Astrocyte (in vitro differentiated cells and primary cell): ENCODE measurements at regions not wholly inside any gene's neighbourhood (a gene's known extent, or its start where the extent isn't known, plus 50 kb on each side); places are given as distances from the start of the nearest gene placed in this dataset.

Experiments
- DNase-seq: peaks from one replicate; pipeline ENCODE4 v3.0.0-alpha.2; 2010; ENCODE audit warnings: low read depth
- FAIRE-seq: peaks from 2 replicates; lab custom pipeline; 2011; peaks lifted over from hg19 to GRCh38; lab: Jason Lieb, UNC
- H2AFZ ChIP-seq: 2 replicates; pipeline ENCODE4 v1.6.0; 2012; ENCODE audit warnings: low read depth, low read length, inconsistent platforms
- H3K27ac ChIP-seq: 2 replicates; pipeline ENCODE4 v1.5.1; 2011; ENCODE audit warnings: low read depth, low read length, inconsistent platforms
- H3K27me3 ChIP-seq: 2 replicates; pipeline ENCODE4 v1.6.0; 2011; ENCODE audit warnings: low read length, inconsistent platforms; ENCODE audit not compliant: insufficient read depth
- H3K36me3 ChIP-seq: 2 replicates; pipeline ENCODE4 v1.5.1; 2011; ENCODE audit warnings: low read length, inconsistent platforms; ENCODE audit not compliant: insufficient read depth
- H3K4me1 ChIP-seq: 2 replicates; pipeline ENCODE4 v1.5.1; 2011; ENCODE audit warnings: low read length, inconsistent platforms; ENCODE audit not compliant: insufficient read depth
- H3K4me2 ChIP-seq: 2 replicates; pipeline ENCODE4 v1.6.0; 2012; ENCODE audit warnings: low read length, inconsistent platforms
- H3K4me3 ChIP-seq: 2 replicates; pipeline ENCODE4 v1.5.1; 2011; ENCODE audit warnings: low read depth, mild to moderate bottlenecking, low read length, inconsistent platforms; ENCODE audit not compliant: insufficient read depth
- H3K79me2 ChIP-seq: 2 replicates; pipeline ENCODE4 v1.6.0; 2012; ENCODE audit warnings: mild to moderate bottlenecking, low read length, inconsistent platforms; ENCODE audit not compliant: insufficient read depth
- H3K9ac ChIP-seq: 2 replicates; pipeline ENCODE4 v1.6.0; 2012; ENCODE audit warnings: mild to moderate bottlenecking, low read length, inconsistent platforms
- H3K9me3 ChIP-seq: 2 replicates; pipeline ENCODE4 v1.5.1; 2012; ENCODE audit warnings: low read depth, mild to moderate bottlenecking, low read length, inconsistent platforms; ENCODE audit not compliant: insufficient read depth
- H4K20me1 ChIP-seq: 2 replicates; pipeline ENCODE4 v1.6.0; 2012; ENCODE audit warnings: low read length, inconsistent platforms; ENCODE audit not compliant: insufficient read depth
- H3K27ac Mint-ChIP-seq: one replicate; pipeline ENCODE4 v1.8.0; 2021; ENCODE audit warnings: mild to moderate bottlenecking, mixed read lengths; ENCODE audit not compliant: unreplicated experiment
- H3K27me3 Mint-ChIP-seq: one replicate; pipeline ENCODE4 v1.8.0; 2021; ENCODE audit warnings: low read depth, mixed read lengths; ENCODE audit not compliant: unreplicated experiment
- H3K36me3 Mint-ChIP-seq: one replicate; pipeline ENCODE4 v1.8.0; 2021; ENCODE audit warnings: low read depth, mixed read lengths; ENCODE audit not compliant: unreplicated experiment
- H3K4me1 Mint-ChIP-seq: one replicate; pipeline ENCODE4 v1.8.0; 2021; ENCODE audit warnings: low read depth, mixed read lengths; ENCODE audit not compliant: unreplicated experiment
- H3K4me3 Mint-ChIP-seq: one replicate; pipeline ENCODE4 v1.8.0; 2021; ENCODE audit warnings: mild to moderate bottlenecking, moderate library complexity, mixed read lengths; ENCODE audit not compliant: unreplicated experiment
- H3K9me3 Mint-ChIP-seq: one replicate; pipeline ENCODE4 v1.8.0; 2021; ENCODE audit warnings: mild to moderate bottlenecking, mixed read lengths; ENCODE audit not compliant: unreplicated experiment
- CTCF ChIP-seq: IDR thresholded peaks from 2 replicates; pipeline ENCODE4 v1.5.1; 2011; ENCODE audit warnings: low read depth, mild to moderate bottlenecking, inconsistent platforms, low read length, moderate library complexity; ENCODE audit not compliant: insufficient read depth
- EZH2 ChIP-seq: IDR thresholded peaks from 2 replicates; pipeline ENCODE4 v1.6.1; 2012; ENCODE audit warnings: mild to moderate bottlenecking, low read length, inconsistent platforms; ENCODE audit not compliant: insufficient read depth

- Mint-ChIP-seq H3K9me3 (peaks cover 8% of the 10 kb centered on the region), H3K27ac (no peak overlapping the region), H3K36me3 (no peaks in the 10 kb centered on the region), H3K4me3 (no peak overlapping the region), H3K27me3 (peaks cover 47% of the 10 kb centered on the region), H3K4me1 (peaks cover 4% of the 10 kb centered on the region)
- no peak overlapping the region for H3K9ac ChIP-seq
- no peak overlapping the region for H3K27ac ChIP-seq
- TF ChIP-seq EZH2 (no peak), CTCF (no peak)
- H3K4me1 ChIP-seq, result no peaks in the 10 kb centered on the region
- H4K20me1 ChIP-seq, result no peaks in the 10 kb centered on the region
- no peak for DNase-seq
- no peak overlapping the region for H3K4me2 ChIP-seq
- H3K36me3 ChIP-seq, result no peaks in the 10 kb centered on the region
- no peaks in the 10 kb centered on the region for H3K9me3 ChIP-seq
- no peak overlapping the region for H2AFZ ChIP-seq
- H3K4me3 ChIP-seq, result no peak overlapping the region
- H3K79me2 ChIP-seq, result no peaks in the 10 kb centered on the region
- no peaks in the 10 kb centered on the region for H3K27me3 ChIP-seq
- FAIRE-seq, result no peak
Observed at GRCh38 chr2:239825705-239825979, 199.5 kb downstream of the NDUFA10 start.

GRCh38 chr2:239824866-239825704, 200.1 kb downstream of the NDUFA10 start:
- peaks cover 8% of the 10 kb centered on the region for H3K9me3 Mint-ChIP-seq
- no peaks in the 10 kb centered on the region for H3K36me3 Mint-ChIP-seq
- no peak for DNase-seq
- Histone ChIP-seq H3K4me1 (no peaks in the 10 kb centered on the region), H3K4me3 (no peak overlapping the region), H3K27ac (no peak overlapping the region), H3K9me3 (no peaks in the 10 kb centered on the region), H2AFZ (no peak overlapping the region), H3K27me3 (no peaks in the 10 kb centered on the region), H3K9ac (no peak overlapping the region), H3K79me2 (no peaks in the 10 kb centered on the region), H3K4me2 (no peak overlapping the region), H3K36me3 (no peaks in the 10 kb centered on the region), H4K20me1 (no peaks in the 10 kb centered on the region)
- FAIRE-seq, result no peak
- no peak overlapping the region for H3K27ac Mint-ChIP-seq
- no peak overlapping the region for H3K4me3 Mint-ChIP-seq
- H3K27me3 Mint-ChIP-seq, result peaks cover 49% of the 10 kb centered on the region
- TF ChIP-seq EZH2 (no peak), CTCF (no peak)
- H3K4me1 Mint-ChIP-seq, result no peaks in the 10 kb centered on the region

- H3K79me2 ChIP-seq, result no peaks in the 10 kb centered on the region
- Mint-ChIP-seq H3K27ac (no peak overlapping the region), H3K4me1 (no peaks in the 10 kb centered on the region), H3K27me3 (peaks cover 48% of the 10 kb centered on the region), H3K9me3 (peaks cover 3% of the 10 kb centered on the region), H3K36me3 (no peaks in the 10 kb centered on the region), H3K4me3 (no peak overlapping the region)
- H4K20me1 ChIP-seq, result no peaks in the 10 kb centered on the region
- no peak for DNase-seq
- no peak overlapping the region for H3K27ac ChIP-seq
- no peak overlapping the region for H3K4me3 ChIP-seq
- H3K4me1 ChIP-seq, result no peaks in the 10 kb centered on the region
- no peak overlapping the region for H3K4me2 ChIP-seq
- TF ChIP-seq CTCF (no peak), EZH2 (no peak)
- FAIRE-seq, result no peak
- H3K27me3 ChIP-seq, result no peaks in the 10 kb centered on the region
- no peak overlapping the region for H3K9ac ChIP-seq
- H3K36me3 ChIP-seq, result no peaks in the 10 kb centered on the region
- no peaks in the 10 kb centered on the region for H3K9me3 ChIP-seq
- no peak overlapping the region for H2AFZ ChIP-seq
Observed at GRCh38 chr2:239824046-239824694, 201.0 kb downstream of the NDUFA10 start.
